B cell (primary cell): ENCODE measurements at regions not wholly inside any gene's neighbourhood (a gene's known extent, or its start where the extent isn't known, plus 50 kb on each side); places are given as distances from the start of the nearest gene placed in this dataset.

Experiments
- ATAC-seq: fragments of 200-7000 bp; cut with Tn5 transposase; one replicate; pipeline ENCODE4 v1.10.0; 2021; ENCODE audit warnings: low read depth, mild to moderate bottlenecking, moderate number of reproducible peaks, moderate library complexity
- CTCF ChIA-PET: fragments of 350-600 bp; sonication (Branson Sonifier 250); formaldehyde crosslinking; loops from one replicate; lab custom pipeline; 2021; ENCODE audit warnings: antibody characterized with exemption, inconsistent platforms; lab: Charles Lee
- POLR2A ChIA-PET: fragments of 350-600 bp; sonication (Branson Sonifier 250); formaldehyde crosslinking; loops from one replicate; lab custom pipeline; 2021; ENCODE audit warnings: antibody characterized with exemption; lab: Charles Lee
- DNase-seq: peaks from one replicate; pipeline ENCODE4 v3.0.0; 2013
- H2AFZ ChIP-seq: 2 replicates; pipeline ENCODE4 v1.6.1; 2012; ENCODE audit warnings: mild to moderate bottlenecking, low read depth, low read length; ENCODE audit not compliant: insufficient read depth, poor library complexity, severe bottlenecking
- H3K27ac ChIP-seq, 2 donors: 1 replicate in 1 of 2; 2 replicates in 1 of 2; pipeline ENCODE4 v1.5.1; 2012 to 2013; ENCODE audit warnings: low read length in 2 of 2, mild to moderate bottlenecking in 2 of 2, moderate library complexity in 1 of 2
- H3K27me3 ChIP-seq, 4 experiments: fragments of 200-600 bp in 1 of 4; sonication (generic) in 1 of 4; replicated peaks in 1 of 4; 1 replicate in 2 of 4; 2 replicates in 2 of 4; pipeline versions ENCODE4 v1.6.1 to v1.7.0; 2013 to 2016; ENCODE audit warnings: low read length in 3 of 4, mild to moderate bottlenecking in 2 of 4, mixed read lengths in 1 of 4, moderate library complexity in 1 of 4; ENCODE audit not compliant: insufficient read depth in 4 of 4, control insufficient read depth in 3 of 4; ENCODE audit errors: control extremely low read depth in 1 of 4
- H3K36me3 ChIP-seq, 2 experiments: replicated peaks in 1 of 2; 1 replicate in 1 of 2; 2 replicates in 1 of 2; pipeline versions ENCODE4 v1.6.1 to v1.7.1; 2013; ENCODE audit warnings: low read length in 1 of 2; ENCODE audit not compliant: insufficient read depth in 2 of 2, control insufficient read depth in 1 of 2; ENCODE audit errors: control extremely low read depth in 1 of 2, extremely low read depth in 1 of 2
- H3K4me1 ChIP-seq, 2 donors: fragments of 200-600 bp in 1 of 2; sonication (generic) in 1 of 2; 1 replicate in 1 of 2; 2 replicates in 1 of 2; pipeline versions ENCODE4 v1.5.1 to v1.6.1; 2013 to 2017; ENCODE audit warnings: low read length in 2 of 2; ENCODE audit not compliant: control insufficient read depth in 2 of 2, insufficient read depth in 2 of 2
- H3K4me2 ChIP-seq: replicated peaks from 2 replicates; pipeline ENCODE3; 2012; ENCODE audit warnings: mild to moderate bottlenecking, low read depth, low read length; ENCODE audit not compliant: poor library complexity, severe bottlenecking
- H3K4me3 ChIP-seq, 5 experiments: fragments of 200-600 bp in 1 of 5; sonication (generic) in 1 of 5; 1 replicate in 3 of 5; 2 replicates in 2 of 5; pipeline versions ENCODE4 v1.5.1 to v1.7.0; 2011 to 2016; ENCODE audit warnings: low read length in 4 of 5, mild to moderate bottlenecking in 4 of 5, low read depth in 2 of 5, control low read depth in 1 of 5, moderate library complexity in 1 of 5; ENCODE audit not compliant: insufficient read depth in 1 of 5; ENCODE audit errors: control extremely low read depth in 1 of 5, extremely low read depth in 1 of 5
- H3K79me2 ChIP-seq: fragments of 200-600 bp; sonication (generic); one replicate; pipeline ENCODE4 v1.6.0; 2016; ENCODE audit warnings: low read length; ENCODE audit not compliant: control insufficient read depth, insufficient read depth
- H3K9ac ChIP-seq: fragments of 200-600 bp; sonication (generic); 2 replicates; pipeline ENCODE4 v1.6.1; 2017; ENCODE audit warnings: mild to moderate bottlenecking, low read length, moderate library complexity
- H3K9me3 ChIP-seq, 3 donors: one replicate each; pipeline versions ENCODE4 v1.6.1 to v1.7.1; 2013; ENCODE audit warnings: low read length in 2 of 3; ENCODE audit not compliant: control insufficient read depth in 2 of 3, insufficient read depth in 1 of 3; ENCODE audit errors: control extremely low read depth in 1 of 3
- H4K20me1 ChIP-seq: 2 replicates; pipeline ENCODE4 v1.6.0; 2012; ENCODE audit warnings: mild to moderate bottlenecking, low read length; ENCODE audit not compliant: insufficient read depth, control insufficient read depth, poor library complexity, severe bottlenecking
- H3K27ac Mint-ChIP-seq: one replicate; pipeline ENCODE4 v1.8.0; 2021; ENCODE audit warnings: mixed read lengths
- H3K27me3 Mint-ChIP-seq: one replicate; pipeline ENCODE4 v1.8.0; 2021; ENCODE audit warnings: mixed read lengths
- H3K4me1 Mint-ChIP-seq: one replicate; pipeline ENCODE4 v1.8.0; 2021; ENCODE audit warnings: mixed read lengths
- H3K4me3 Mint-ChIP-seq: one replicate; pipeline ENCODE4 v1.8.0; 2021; ENCODE audit warnings: mixed read lengths
- H3K9me3 Mint-ChIP-seq: one replicate; pipeline ENCODE4 v1.8.0; 2022; ENCODE audit warnings: mixed read lengths; ENCODE audit not compliant: insufficient read depth
- CTCF ChIP-seq: fragments of 200-600 bp; IDR thresholded peaks from one replicate; pipeline ENCODE4 v1.8.0; 2022; ENCODE audit warnings: antibody characterized with exemption, mild to moderate bottlenecking
- EZH2 ChIP-seq: IDR thresholded peaks from 2 replicates; pipeline ENCODE4 v1.6.1; 2012; ENCODE audit warnings: borderline replicate concordance, low read depth, mild to moderate bottlenecking, moderate library complexity, low read length; ENCODE audit not compliant: insufficient read depth, poor library complexity, severe bottlenecking
- WGBS: methylation state at CpG from one replicate; pipeline ENCODE4 v1.1.5; 2013; ENCODE audit warnings: missing lambda C conversion rate; ENCODE audit not compliant: insufficient coverage; 5-methylcytosine and 5-hydroxymethylcytosine counted together
- intact Hi-C: fragments of 100-400 bp; cut with micrococcal nuclease; formaldehyde crosslinking; loops from one replicate; pipeline ENCODE4 v1.10.0; 2022

GRCh38 chr20:18886756-18887155 is 73.2 kb downstream of the SCP2D1 start:
- no peaks in the 10 kb centered on the region for H3K36me3 ChIP-seq
- no peak overlapping the region for H3K4me3 ChIP-seq
- H3K4me2 ChIP-seq: no peak overlapping the region
- H3K27me3 Mint-ChIP-seq: peaks cover 12% of the 10 kb centered on the region
- H2AFZ ChIP-seq: no peak overlapping the region
- no peak for DNase-seq
- no peaks in the 10 kb centered on the region for H3K4me1 ChIP-seq
- intact Hi-C loops: no loop called here
- no peak overlapping the region for H3K27ac Mint-ChIP-seq
- ChIA-PET POLR2A (no interaction called here), CTCF (no interaction called here)
- no peak overlapping the region for H3K27ac ChIP-seq
- TF ChIP-seq CTCF (no peak), EZH2 (no peak)
- H3K4me1 Mint-ChIP-seq: no peaks in the 10 kb centered on the region
- H3K79me2 ChIP-seq: no peaks in the 10 kb centered on the region
- H4K20me1 ChIP-seq: no peaks in the 10 kb centered on the region
- H3K9ac ChIP-seq: no peak overlapping the region
- H3K9me3 ChIP-seq: no peaks in the 10 kb centered on the region
- H3K4me3 Mint-ChIP-seq: no peak overlapping the region
- WGBS: 80% methylated on average over 1 of the region's 1 CpG
- ATAC-seq: no peak
- peaks cover 2% of the 10 kb centered on the region for H3K9me3 Mint-ChIP-seq
- no peaks in the 10 kb centered on the region for H3K27me3 ChIP-seq

GRCh38 chr20:18901980-18902737 is 88.6 kb downstream of the SCP2D1 start:
- no peaks in the 10 kb centered on the region for H3K36me3 ChIP-seq
- ATAC-seq (no peak), DNase-seq (no peak)
- no peaks in the 10 kb centered on the region for H3K27me3 ChIP-seq
- Mint-ChIP-seq H3K27me3 (peaks cover 2% of the 10 kb centered on the region), H3K9me3 (no peaks in the 10 kb centered on the region), H3K4me3 (no peak overlapping the region), H3K4me1 (peaks cover 1% of the 10 kb centered on the region), H3K27ac (no peak overlapping the region)
- H3K27ac ChIP-seq: no peak overlapping the region
- TF ChIP-seq CTCF (no peak), EZH2 (no peak)
- 90% methylated on average over 3 of the region's 7 CpGs for WGBS
- no peaks in the 10 kb centered on the region for H4K20me1 ChIP-seq
- H3K4me3 ChIP-seq: no peak overlapping the region
- no peaks in the 10 kb centered on the region for H3K79me2 ChIP-seq
- ChIA-PET POLR2A (no interaction called here), CTCF (no interaction called here)
- H3K4me1 ChIP-seq: no peaks in the 10 kb centered on the region
- intact Hi-C loops: no loop called here
- no peak overlapping the region for H3K4me2 ChIP-seq
- no peaks in the 10 kb centered on the region for H3K9me3 ChIP-seq
- H2AFZ ChIP-seq: no peak overlapping the region
- no peak overlapping the region for H3K9ac ChIP-seq
